PFSK-1 (cell line): ENCODE measurements at regions not wholly inside any gene's neighbourhood (a gene's known extent, or its start where the extent isn't known, plus 50 kb on each side); places are given as distances from the start of the nearest gene placed in this dataset.

ENCODE experiments used
- FOXP2 ChIP-seq: optimal IDR thresholded peaks from 2 replicates; pipeline ENCODE3; 2011; ENCODE audit warnings: borderline replicate concordance, control low read depth, inconsistent platforms; ENCODE audit not compliant: insufficient read depth; ENCODE audit errors: extremely low read length, extremely low read depth
- POLR2AphosphoS5 ChIP-seq: IDR thresholded peaks from 2 replicates; pipeline ENCODE4 v1.6.1; 2012; ENCODE audit warnings: low read depth, mild to moderate bottlenecking, control low read depth, low read length, moderate library complexity
- SIN3A ChIP-seq: IDR thresholded peaks from 2 replicates; pipeline ENCODE4 v1.6.1; 2012; ENCODE audit warnings: mild to moderate bottlenecking, low read length, moderate library complexity, borderline replicate concordance; ENCODE audit not compliant: insufficient read depth
- TAF1 ChIP-seq: IDR thresholded peaks from 2 replicates; pipeline ENCODE4 v1.6.1; 2012; ENCODE audit warnings: low read length, control low read depth, borderline replicate concordance; ENCODE audit not compliant: insufficient read depth
- TF ChIP-seq, protein P1 (sequence below), 2 experiments: IDR thresholded peaks; 2 replicates each; pipeline versions ENCODE4 v1.6.1 to v1.8.0; 2011 to 2012; ENCODE audit warnings: low read depth in 2 of 2, low read length in 2 of 2, control low read depth in 1 of 2, inconsistent platforms in 1 of 2, mild to moderate bottlenecking in 1 of 2, moderate library complexity in 1 of 2; ENCODE audit not compliant: insufficient read depth in 1 of 2

DNA sequence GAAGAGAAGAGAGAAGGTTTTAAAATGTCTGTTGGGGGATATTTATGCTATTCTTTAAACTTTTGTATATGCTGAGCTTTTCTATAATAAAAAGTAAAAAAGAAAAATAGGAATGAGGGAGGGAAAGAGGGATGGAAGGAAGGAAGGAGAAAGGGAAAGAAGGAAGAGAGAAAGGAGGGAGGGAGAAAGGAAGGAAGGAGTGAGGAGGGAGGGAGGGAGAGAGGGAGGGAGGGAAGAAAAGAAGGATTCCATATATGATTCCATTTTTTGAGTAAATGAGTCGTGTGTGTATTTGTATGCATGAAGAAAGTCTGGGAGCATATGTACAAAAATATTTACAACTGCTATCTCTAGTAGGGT is 120.9 kb upstream of the ZBTB40 start:
- TF ChIP-seq, protein P1, sequence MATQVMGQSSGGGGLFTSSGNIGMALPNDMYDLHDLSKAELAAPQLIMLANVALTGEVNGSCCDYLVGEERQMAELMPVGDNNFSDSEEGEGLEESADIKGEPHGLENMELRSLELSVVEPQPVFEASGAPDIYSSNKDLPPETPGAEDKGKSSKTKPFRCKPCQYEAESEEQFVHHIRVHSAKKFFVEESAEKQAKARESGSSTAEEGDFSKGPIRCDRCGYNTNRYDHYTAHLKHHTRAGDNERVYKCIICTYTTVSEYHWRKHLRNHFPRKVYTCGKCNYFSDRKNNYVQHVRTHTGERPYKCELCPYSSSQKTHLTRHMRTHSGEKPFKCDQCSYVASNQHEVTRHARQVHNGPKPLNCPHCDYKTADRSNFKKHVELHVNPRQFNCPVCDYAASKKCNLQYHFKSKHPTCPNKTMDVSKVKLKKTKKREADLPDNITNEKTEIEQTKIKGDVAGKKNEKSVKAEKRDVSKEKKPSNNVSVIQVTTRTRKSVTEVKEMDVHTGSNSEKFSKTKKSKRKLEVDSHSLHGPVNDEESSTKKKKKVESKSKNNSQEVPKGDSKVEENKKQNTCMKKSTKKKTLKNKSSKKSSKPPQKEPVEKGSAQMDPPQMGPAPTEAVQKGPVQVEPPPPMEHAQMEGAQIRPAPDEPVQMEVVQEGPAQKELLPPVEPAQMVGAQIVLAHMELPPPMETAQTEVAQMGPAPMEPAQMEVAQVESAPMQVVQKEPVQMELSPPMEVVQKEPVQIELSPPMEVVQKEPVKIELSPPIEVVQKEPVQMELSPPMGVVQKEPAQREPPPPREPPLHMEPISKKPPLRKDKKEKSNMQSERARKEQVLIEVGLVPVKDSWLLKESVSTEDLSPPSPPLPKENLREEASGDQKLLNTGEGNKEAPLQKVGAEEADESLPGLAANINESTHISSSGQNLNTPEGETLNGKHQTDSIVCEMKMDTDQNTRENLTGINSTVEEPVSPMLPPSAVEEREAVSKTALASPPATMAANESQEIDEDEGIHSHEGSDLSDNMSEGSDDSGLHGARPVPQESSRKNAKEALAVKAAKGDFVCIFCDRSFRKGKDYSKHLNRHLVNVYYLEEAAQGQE (IDR thresholded peaks at IDR 0.05; ENCODE audit: insufficient read depth in 1 of 2, low read depth in 2 of 2, low read length in 2 of 2), result no peak
- TF ChIP-seq TAF1 (no peak), SIN3A (no peak), FOXP2 (no peak), POLR2AphosphoS5 (no peak)

DNA sequence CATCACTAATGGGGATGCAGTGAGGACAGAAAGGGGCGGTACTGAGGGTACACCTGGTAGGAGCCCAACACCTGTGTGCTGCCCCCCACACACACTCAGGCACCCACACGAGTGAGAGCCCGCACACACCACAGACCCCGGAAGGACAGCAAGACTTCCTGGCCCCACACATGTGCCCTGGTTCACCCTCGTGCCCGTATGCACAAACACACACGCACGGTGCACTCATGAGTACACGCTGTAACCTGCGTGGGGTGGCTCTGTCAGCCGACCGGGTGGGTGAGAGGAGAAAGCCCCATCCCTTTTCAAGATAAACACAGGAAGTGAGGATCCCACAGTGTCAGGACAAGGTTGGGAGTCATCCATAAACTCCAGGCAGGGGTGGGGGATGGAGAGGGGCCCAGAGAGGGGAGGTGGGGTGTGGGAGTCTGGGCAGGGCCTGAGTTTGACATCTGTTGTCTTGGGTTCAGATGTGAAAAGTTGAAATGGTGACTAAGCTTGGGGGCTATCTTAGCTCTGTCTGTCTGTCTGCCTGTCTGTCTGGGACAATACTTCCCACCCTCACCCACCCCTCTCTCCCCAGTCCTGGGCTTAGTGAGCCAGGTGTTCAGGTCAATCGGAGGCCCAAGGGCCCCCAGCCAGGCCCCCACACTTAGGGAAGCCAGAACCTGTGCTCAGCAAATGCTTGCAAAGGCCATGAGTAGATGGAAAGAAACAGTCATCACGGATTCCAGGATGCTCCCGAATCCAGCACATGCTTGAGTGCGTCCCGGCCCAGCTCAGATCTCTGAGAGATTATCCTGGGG is 119.8 kb upstream of the ZBTB40 start:
- TF ChIP-seq SIN3A, result no peak
- TF ChIP-seq TAF1, result no peak
- TF ChIP-seq FOXP2, result no peak
- TF ChIP-seq, protein P1 (IDR thresholded peaks at IDR 0.05; ENCODE audit: insufficient read depth in 1 of 2, low read depth in 2 of 2, low read length in 2 of 2), result no peak
- TF ChIP-seq POLR2AphosphoS5, result no peak

DNA sequence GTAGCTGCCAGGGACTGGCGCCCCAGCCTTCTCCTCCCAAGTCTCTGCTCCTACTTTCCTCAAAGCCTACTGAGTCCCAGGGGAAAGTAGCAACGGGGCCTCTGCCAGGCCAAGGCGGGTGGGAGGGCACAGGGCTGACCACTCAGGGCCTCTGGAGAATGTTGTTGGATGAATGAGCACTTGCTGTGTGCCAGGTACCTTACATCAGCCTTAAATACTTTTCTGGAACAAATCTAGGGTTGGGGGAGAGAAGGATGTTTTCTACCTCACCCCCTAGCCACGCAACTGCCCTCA is 119.3 kb upstream of the ZBTB40 start:
- TF ChIP-seq SIN3A (no peak), POLR2AphosphoS5 (no peak), FOXP2 (no peak), TAF1 (no peak)
- TF ChIP-seq, protein P1 (IDR thresholded peaks at IDR 0.05; ENCODE audit: insufficient read depth in 1 of 2, low read depth in 2 of 2, low read length in 2 of 2), result no peak

DNA sequence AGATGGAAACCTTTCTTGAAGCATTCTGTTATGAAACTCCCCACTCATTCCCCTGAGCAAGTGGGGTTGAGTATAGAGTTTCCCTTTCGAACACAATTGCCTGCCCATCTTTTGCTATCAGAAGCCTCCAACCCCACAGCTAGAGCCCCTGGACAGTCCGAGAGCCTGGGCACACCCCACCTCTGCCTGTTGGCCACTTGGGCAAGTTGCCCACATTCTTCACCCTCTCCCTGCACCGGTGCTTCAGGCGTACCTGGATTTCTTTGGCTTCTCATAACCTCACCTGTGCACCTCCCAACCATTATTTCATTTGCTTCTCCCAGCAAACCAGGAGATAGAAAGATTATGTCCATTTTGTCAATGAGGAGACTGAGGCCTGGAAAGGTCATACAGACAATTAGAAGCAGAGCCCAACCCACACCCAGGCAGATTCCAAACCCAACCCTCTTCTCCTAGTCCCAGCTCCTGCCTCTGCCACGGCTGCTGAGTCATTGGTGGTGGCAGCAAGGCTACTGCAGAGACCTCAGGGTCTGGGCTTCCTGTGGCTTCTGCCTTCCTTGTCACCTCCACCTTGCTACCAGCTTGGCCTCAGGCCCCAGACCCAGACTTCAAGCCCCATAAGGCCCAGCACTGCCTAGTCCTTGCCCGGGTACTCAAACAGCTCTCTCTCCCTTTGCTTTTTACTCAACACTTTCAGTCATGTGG is 118.7 kb upstream of the ZBTB40 start:
- TF ChIP-seq, protein P1 (IDR thresholded peaks at IDR 0.05; ENCODE audit: insufficient read depth in 1 of 2, low read depth in 2 of 2, low read length in 2 of 2), result no peak
- TF ChIP-seq POLR2AphosphoS5 (no peak), TAF1 (no peak), FOXP2 (no peak), SIN3A (no peak)
